GM19240 (cell line): ENCODE measurements at regions not wholly inside any gene's neighbourhood (a gene's known extent, or its start where the extent isn't known, plus 50 kb on each side); places are given as distances from the start of the nearest gene placed in this dataset.

Experiments
- DNase-seq: peaks from one replicate; pipeline ENCODE4 v3.0.0; 2011; ENCODE audit warnings: low spot score; ENCODE audit not compliant: insufficient read length

GRCh38 chr2:164439885-164440284 lies 181.4 kb downstream of the GRB14 start:
- DNase-seq = no peak

DNA sequence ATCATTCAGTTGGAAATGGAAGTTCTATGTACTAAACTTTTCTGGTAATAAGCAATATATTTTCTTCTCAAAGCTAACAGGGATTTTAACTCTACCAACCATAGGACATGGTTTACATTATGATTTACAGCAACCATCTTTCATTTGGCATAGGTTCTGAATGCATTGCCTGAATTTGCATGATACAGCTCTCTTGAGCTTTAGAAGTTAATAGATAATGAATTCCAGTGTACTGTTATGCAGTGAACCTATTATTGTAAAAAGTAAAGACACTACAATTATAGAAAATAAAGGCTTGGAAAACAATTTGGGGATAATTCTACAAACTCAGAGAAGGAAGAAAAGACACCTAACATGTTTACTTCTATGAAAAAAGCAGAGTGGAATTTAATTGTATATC lies 182.0 kb downstream of the GRB14 start:
- no peak for DNase-seq

- no peak for DNase-seq
Observed at GRCh38 chr2:164438490-164439205, 182.6 kb downstream of the GRB14 start.

GRCh38 chr2:164436131-164436530 lies 185.2 kb downstream of the GRB14 start:
- no peak for DNase-seq

DNA sequence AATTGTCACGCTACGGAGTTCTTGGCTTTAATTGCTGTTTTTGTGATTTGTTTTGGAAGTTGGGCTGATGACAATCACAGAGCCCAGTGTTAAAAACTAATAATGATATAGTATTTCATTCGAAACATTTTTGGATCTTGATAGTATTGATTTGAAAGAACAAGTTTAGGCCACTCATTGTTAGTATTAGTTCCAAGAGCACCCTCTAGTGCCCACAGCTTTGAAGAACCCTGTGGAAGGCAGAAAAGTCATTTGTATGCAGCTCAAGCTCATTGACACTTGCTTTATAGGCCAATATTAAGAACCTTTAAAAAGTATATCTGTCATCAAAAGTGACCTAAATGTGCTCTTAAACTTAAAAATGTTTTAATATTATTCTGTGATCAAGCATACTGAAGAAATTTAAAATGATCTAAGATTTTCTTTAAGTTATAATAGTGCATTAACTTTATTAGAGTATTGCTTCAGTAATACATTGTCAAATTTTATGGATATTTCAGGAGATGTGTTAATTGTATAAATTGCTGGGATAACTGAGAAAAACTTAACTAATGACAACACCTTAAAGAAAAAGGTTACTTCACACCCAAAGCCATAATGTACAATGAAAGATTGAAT lies 191.0 kb downstream of the GRB14 start:
- DNase-seq = no peak

DNA sequence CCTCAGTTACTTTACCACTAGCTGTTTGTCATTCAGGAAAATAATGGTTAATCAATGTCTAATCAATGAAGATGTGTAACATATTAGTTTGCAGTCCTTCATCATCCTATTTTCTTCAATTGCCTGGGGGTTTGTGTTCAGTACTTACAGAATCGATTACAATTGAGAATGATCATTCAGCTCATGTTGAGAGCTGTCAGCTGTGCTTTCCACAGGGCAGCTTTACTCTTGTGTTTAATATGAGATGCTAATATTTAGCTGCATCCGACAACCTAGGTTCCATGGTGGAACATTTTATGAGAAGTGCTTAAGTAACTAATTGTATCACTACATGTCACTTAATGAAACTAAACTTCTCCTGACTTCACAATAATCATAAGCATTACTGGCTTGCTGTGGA lies 191.9 kb downstream of the GRB14 start:
- DNase-seq = no peak

- no peak for DNase-seq
Observed at GRCh38 chr2:164427111-164427510, 194.2 kb downstream of the GRB14 start.

DNA sequence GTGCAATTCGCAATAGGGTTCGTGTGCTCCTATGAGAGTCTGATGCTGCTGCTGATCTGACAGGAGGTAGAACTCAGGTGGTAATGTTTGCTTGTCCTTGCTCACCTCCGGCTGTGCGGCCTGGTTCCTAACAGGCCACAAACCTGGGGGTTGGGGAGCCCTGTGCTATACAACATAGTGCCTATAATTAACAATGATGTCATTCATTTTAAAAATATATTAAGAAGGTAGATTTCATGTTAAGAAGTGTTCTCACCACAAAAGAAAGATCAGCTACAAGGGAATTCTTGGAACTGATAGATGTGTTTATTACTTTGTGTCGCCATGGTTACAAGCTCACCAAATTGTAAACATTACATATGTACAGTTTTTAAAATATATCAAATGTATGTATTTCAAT lies 200.5 kb downstream of the GRB14 start:
- DNase-seq = no peak

- DNase-seq = no peak
Observed at GRCh38 chr2:164412831-164413230, 208.5 kb downstream of the GRB14 start.

- DNase-seq = no peak
Observed at GRCh38 chr2:164389411-164389810, 231.9 kb downstream of the GRB14 start.

- no peak for DNase-seq
Observed at GRCh38 chr2:164388511-164388910, 232.8 kb downstream of the GRB14 start.

DNA sequence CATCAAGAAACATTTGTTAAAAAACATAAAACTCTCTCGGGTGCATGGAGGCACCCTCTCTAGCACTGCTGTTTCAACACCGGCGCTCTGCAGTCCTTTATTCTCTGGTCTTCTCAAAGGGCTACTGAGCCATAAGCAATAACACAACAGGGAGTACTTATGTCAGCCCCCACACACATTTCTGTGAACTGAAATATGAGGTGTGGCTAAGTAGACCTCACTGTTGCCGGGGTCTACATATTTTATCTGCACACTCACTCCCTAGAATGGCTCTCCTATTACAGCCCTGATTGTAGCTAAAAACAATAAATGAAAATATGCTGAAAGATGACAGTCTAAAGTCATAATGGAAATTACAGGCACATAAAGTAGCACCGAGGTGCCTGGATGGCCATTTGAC lies 235.1 kb downstream of the GRB14 start:
- no peak for DNase-seq

- no peak for DNase-seq
Observed at GRCh38 chr2:164384434-164384833, 236.8 kb downstream of the GRB14 start.

- DNase-seq = no peak
Observed at GRCh38 chr2:164371916-164372315, 249.4 kb downstream of the GRB14 start.

- no peak for DNase-seq
Observed at GRCh38 chr2:164369366-164369765, 251.9 kb downstream of the GRB14 start.

- no peak for DNase-seq
Observed at GRCh38 chr2:164368896-164369295, 252.4 kb downstream of the GRB14 start.

DNA sequence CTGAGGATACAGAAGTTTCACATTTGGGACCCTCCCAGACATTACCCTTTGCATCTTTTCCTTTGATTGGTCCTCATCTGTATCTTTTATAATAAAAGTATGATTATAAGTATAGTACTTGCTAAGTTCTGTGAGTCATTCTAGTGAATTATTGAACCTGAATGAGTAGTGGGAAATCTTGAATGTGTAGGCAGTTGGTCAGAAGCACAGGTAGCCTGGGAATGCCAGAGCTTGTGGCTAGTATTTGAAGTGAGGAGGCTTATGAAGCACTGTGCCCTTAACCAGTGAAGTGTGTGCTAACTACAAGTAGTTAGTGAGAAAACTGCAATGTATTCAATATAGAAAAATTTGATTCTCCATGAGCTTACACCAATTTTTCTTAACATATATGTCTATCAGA lies 257.6 kb downstream of the GRB14 start:
- DNase-seq = no peak

DNA sequence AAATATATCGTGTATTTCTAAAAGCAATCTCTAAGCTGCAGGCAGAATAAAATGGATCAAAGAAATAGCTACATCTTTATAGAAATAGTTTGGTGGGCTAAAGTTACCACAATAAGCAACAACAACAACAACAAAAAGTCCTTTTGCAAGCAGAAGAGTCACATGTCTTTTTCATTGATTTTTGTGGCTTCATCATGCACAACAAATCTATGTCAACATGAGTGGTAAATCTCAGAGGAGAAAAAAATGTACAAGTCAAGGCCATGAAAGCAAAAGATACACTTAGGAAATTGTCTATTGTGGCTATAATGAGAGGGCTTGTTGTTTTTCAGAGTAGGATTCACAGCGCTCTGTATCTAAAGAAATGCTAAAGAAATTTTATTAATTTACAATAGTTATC lies 269.7 kb downstream of the GRB14 start:
- DNase-seq = no peak

DNA sequence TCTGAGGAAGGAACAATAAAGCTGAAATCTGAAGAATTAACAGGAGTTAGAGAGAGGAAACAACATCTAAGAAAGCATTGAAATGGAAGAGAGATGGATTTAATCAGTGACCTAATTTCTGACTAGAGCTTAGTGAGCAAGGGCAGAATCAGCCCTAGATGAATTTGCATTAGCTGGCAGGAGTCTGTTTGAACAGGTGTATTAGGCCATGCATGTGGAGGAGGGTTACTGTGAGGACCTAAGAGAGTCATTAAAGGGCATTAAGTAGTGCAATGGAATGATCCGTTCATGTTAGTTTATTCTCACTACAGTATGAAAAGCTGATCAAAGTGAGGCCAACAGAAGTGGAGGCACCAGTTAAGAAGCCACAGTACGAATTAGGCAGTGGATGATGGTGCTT lies 285.3 kb downstream of the GRB14 start:
- no peak for DNase-seq

GRCh38 chr2:164335128-164335527 lies 286.2 kb downstream of the GRB14 start:
- no peak for DNase-seq

DNA sequence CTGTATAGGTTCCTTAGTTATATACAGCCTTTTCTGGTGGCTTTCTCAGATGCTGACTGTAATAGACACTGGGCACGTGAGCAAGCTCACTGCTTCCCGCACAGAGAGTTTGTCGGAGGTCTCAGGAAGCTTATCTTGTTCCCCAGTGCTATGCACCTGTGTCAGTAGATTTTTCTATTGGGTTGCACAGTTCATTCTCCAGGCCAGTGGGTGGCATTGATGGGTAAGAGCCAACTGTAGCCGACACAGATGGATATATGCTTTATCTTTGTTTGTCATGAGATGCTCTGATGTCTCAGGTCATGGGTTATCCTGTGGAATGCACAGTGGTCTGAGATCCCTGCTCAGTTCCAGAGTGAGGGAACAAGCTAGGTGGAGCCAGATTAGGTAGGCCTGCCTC lies 293.0 kb downstream of the GRB14 start:
- DNase-seq = no peak

- no peak for DNase-seq
Observed at GRCh38 chr2:164323978-164324377, 297.3 kb downstream of the GRB14 start.

DNA sequence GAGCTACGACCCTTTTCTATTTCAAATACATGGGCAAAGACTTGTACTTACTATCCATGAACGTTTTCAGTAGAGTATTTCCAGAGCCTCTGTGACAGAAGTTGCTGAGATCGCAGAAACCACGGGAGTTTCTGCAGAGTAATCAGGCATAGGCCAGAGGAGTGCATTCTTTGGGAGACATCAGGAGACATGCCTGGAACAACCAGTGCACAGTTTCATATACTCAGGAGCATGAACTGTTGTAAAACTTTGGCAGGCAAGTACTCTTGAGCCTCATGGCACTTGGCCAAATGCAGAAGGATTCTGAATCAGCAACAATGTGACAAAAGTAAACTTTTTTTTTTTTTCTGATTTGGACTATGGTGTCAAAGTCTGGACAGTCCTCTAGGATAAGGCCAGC lies 307.1 kb downstream of the GRB14 start:
- DNase-seq = no peak
